ENCODE measurements at regions not wholly inside any gene's neighbourhood (a gene's known extent, or its start where the extent isn't known, plus 50 kb on each side); places are given as distances from the start of the nearest gene placed in this dataset.

DNA sequence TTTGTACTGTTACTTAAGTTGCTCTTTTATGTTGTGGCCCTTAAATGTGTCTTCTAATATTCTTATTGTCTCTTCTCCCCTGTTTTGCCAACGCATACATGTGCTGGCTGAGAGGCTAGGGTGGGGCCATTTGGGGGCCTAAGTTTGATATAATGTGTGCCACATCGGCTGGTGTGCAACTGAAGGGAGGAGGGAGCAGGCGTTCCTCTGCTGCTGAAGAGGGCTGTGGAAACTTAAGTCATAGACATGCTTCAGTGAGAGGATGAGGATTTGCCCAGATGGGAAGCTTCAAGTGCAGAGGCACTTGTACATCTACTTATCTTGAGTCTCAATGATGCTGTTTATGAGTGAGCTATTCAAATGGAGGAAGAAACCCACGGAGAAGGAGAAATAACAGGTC, 630.6 kb downstream of the LMO4 start:
- no peak overlapping the region for H3K4me3 ChIP-seq (ENCODE audit: low read depth, poor library complexity, severe bottlenecking)
- intact Hi-C loops (cut with DNase I; ENCODE audit: low total_unique reads) = loop anchor here (10.0 kb wide), 1 partner anchor 664 kb away; no protein-coding TSS in a partner anchor
- DNase-seq (ENCODE audit: low spot score in 2 of 2) = no peak
- 76 to 81% methylated on average over 4 of the region's 4 CpGs for WGBS, 2 donors
- TF ChIP-seq, protein P1, sequence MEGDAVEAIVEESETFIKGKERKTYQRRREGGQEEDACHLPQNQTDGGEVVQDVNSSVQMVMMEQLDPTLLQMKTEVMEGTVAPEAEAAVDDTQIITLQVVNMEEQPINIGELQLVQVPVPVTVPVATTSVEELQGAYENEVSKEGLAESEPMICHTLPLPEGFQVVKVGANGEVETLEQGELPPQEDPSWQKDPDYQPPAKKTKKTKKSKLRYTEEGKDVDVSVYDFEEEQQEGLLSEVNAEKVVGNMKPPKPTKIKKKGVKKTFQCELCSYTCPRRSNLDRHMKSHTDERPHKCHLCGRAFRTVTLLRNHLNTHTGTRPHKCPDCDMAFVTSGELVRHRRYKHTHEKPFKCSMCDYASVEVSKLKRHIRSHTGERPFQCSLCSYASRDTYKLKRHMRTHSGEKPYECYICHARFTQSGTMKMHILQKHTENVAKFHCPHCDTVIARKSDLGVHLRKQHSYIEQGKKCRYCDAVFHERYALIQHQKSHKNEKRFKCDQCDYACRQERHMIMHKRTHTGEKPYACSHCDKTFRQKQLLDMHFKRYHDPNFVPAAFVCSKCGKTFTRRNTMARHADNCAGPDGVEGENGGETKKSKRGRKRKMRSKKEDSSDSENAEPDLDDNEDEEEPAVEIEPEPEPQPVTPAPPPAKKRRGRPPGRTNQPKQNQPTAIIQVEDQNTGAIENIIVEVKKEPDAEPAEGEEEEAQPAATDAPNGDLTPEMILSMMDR (IDR thresholded peaks at IDR 0.05) = no peak
- TF ChIP-seq POLR2A (IDR thresholded peaks at IDR 0.05) = no peak

DNA sequence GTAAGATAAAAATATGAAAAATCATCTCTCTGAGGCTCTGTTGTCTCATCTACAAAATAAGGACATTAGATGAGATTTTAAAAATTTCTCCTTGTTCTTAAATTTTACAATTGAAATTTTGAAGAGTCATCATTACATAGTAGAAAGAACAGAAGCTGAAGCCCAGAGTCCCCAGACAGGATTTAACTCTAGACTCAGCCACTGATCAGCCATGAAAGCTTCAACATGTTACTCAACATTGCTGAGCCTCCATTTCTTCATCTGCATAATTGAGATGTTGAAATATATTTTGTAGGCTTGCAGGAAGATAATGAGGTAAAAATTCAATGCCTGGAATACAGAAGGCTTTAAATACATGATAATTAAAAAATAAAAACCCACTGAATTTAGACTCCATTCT, 633.3 kb downstream of the LMO4 start:
- TF ChIP-seq, protein P1 (IDR thresholded peaks at IDR 0.05) = no peak
- no peak for TF ChIP-seq POLR2A (IDR thresholded peaks at IDR 0.05)
- intact Hi-C loops (cut with DNase I; ENCODE audit: low total_unique reads) = no loop called here
- DNase-seq (ENCODE audit: low spot score in 2 of 2) = no peak
- H3K4me3 ChIP-seq (ENCODE audit: low read depth, poor library complexity, severe bottlenecking) = no peak overlapping the region

DNA sequence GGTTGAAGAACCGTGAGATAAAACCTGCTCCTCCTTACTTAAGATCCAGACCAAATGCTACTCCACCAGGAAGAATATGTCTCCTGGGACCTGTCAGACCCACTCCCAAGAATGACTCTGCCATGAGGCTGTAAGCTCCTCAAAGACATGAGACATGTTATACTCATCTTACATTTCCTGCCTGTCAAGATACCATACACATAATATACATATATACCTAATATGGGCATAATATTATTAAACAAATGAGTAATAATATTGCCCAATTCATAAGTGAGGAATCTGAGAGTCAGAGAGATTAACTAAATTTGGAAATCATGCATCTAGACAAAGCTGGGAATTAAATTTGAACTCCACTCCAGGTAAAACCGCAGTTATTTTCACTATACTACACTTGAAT, 634.9 kb downstream of the LMO4 start:
- WGBS, 2 donors = 72 to 81% methylated on average over 2 of the region's 2 CpGs

DNA sequence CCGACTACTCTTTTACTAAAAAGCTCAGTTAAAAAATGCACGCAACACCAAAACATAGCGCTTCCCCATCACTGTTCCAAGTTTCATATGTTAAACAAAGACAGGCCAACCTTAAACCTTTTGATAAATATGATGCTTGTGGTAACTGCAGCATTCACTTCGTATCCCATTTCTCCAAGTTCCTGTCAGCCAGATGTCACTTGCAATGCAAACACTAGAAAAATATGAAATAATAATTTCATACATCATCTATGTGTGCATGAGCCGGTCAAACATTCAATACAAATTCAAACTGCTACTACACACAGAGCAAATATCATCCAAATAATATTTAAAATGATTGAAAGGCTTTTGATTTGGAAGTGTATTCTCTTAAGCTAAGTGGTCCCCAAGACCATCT, 636.5 kb downstream of the LMO4 start:
- WGBS, 2 donors = 89 to 93% methylated on average over 5 of the region's 5 CpGs
- H3K4me3 ChIP-seq (ENCODE audit: low read depth, poor library complexity, severe bottlenecking) = no peak overlapping the region
- TF ChIP-seq POLR2A (IDR thresholded peaks at IDR 0.05) = no peak
- intact Hi-C loops (cut with DNase I; ENCODE audit: low total_unique reads) = no loop called here
- DNase-seq (ENCODE audit: low spot score in 2 of 2) = no peak

More for the DNA sequence above, 634.9 kb downstream of the LMO4 start:
- intact Hi-C loops (cut with DNase I; ENCODE audit: low total_unique reads) = no loop called here
- DNase-seq (ENCODE audit: low spot score in 2 of 2) = no peak
- TF ChIP-seq POLR2A (IDR thresholded peaks at IDR 0.05) = no peak
- TF ChIP-seq, protein P1 (IDR thresholded peaks at IDR 0.05) = no peak
- H3K4me3 ChIP-seq (ENCODE audit: low read depth, poor library complexity, severe bottlenecking) = no peak overlapping the region

DNA sequence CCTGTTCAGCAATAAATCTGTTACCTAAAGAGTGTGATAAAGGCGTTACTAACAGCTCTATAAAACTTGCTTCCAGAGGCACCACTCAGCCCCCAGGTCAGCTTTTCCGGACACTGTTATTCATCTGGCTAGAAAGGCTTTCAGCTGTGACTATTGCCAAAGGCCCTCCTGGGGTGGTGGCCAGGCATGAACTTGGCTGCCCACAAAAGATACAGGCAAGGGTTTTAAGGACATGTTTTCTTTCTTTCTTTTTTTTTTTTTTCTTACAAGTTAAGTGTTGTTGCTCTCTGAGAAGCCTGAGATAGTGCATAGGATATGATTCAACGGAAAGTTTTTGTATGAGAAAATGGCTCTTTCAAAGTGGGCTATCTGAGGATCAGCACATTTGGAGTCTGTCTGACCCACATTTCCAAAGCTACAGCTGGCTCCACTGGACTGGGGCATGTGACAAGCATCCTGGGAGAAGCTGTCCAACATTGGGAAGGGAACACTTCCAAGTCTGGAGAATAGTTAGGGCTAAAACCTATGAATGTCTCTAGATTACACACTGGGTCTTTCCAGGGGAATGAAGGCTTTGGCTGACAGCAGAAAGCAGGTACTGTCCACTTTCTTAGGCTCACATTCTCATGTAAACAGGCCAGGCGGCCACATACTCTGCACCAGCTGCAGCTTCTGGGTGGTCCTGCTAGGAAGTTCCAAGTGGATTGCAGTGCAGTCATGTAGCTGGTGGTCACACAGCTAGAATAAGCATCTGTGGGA, 639.7 kb downstream of the LMO4 start:
- TF ChIP-seq POLR2A (IDR thresholded peaks at IDR 0.05) = no peak
- TF ChIP-seq, protein P1 (IDR thresholded peaks at IDR 0.05) = no peak
- DNase-seq (ENCODE audit: low spot score in 2 of 2) = no peak
- 51 to 65% methylated on average over 4 of the region's 4 CpGs for WGBS, 2 donors
- intact Hi-C loops (cut with DNase I; ENCODE audit: low total_unique reads) = no loop called here
- H3K4me3 ChIP-seq (ENCODE audit: low read depth, poor library complexity, severe bottlenecking) = no peak overlapping the region

DNA sequence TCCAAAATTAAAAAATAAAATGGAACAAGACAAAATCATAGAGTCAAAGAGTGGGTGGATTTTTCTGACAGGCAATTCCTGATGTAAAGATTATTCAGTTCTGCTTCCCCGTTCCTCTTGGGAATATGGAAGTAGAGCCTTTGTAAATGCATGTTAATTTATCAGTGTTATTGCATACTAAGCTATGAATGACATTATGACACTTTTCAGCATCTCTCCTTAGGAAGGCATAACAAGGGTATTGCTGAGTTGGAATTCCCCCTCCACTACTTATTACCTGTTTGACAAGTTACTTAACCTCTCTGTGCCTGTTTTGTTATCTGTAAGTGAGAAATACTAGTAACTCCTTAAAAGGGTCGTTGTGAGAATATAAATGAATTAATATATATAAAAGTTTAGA, 640.4 kb downstream of the LMO4 start:
- H3K4me3 ChIP-seq (ENCODE audit: low read depth, poor library complexity, severe bottlenecking) = no peak overlapping the region
- 63 to 66% methylated on average over 2 of the region's 2 CpGs for WGBS, 2 donors
- intact Hi-C loops (cut with DNase I; ENCODE audit: low total_unique reads) = no loop called here
- DNase-seq (ENCODE audit: low spot score in 2 of 2) = no peak
- TF ChIP-seq, protein P1 (IDR thresholded peaks at IDR 0.05) = no peak
- no peak for TF ChIP-seq POLR2A (IDR thresholded peaks at IDR 0.05)

Data from lower leg skin (tissue), 4 donors.